Thoracic aorta (tissue), 2 donors: ENCODE measurements at regions not wholly inside any gene's neighbourhood (a gene's known extent, or its start where the extent isn't known, plus 50 kb on each side); places are given as distances from the start of the nearest gene placed in this dataset.

ENCODE experiments used
- ATAC-seq: fragments of 150-250 bp; one replicate; pipeline ENCODE4 v1.8.0; 2017; ENCODE audit warnings: low read depth; ENCODE audit not compliant: insufficient number of reproducible peaks, low FRiP score
- DNase-seq: peaks from one replicate; pipeline ENCODE4 v3.0.0-alpha.2; 2020; ENCODE audit warnings: low spot score
- H3K27ac ChIP-seq, 2 donors: fragments of 200-600 bp; sonication (generic); 1 replicate in 1 of 2; 2 replicates in 1 of 2; pipeline ENCODE4 v1.5.1; 2016; ENCODE audit warnings: mild to moderate bottlenecking in 2 of 2, moderate library complexity in 2 of 2
- H3K27me3 ChIP-seq: fragments of 200-600 bp; sonication (generic); replicated peaks from 2 replicates; pipeline ENCODE4 v1.6.0; 2016; ENCODE audit warnings: mild to moderate bottlenecking; ENCODE audit not compliant: insufficient read depth
- H3K36me3 ChIP-seq: fragments of 200-600 bp; sonication (generic); one replicate; pipeline ENCODE4 v1.5.1; 2016
- H3K4me1 ChIP-seq, 2 donors: fragments of 200-600 bp; sonication (generic); 1 replicate in 1 of 2; 2 replicates in 1 of 2; pipeline versions ENCODE4 v1.5.1 to v1.6.0; 2016; ENCODE audit warnings: low read depth in 2 of 2, mild to moderate bottlenecking in 1 of 2; ENCODE audit not compliant: control insufficient read depth in 1 of 2
- H3K4me3 ChIP-seq: fragments of 200-600 bp; sonication (generic); 2 replicates; pipeline ENCODE4 v1.5.1; 2016; ENCODE audit warnings: mild to moderate bottlenecking
- H3K9me3 ChIP-seq: fragments of 200-600 bp; sonication (generic); 2 replicates; pipeline ENCODE4 v1.5.1; 2016
- TF ChIP-seq, protein P1 (sequence below): fragments of 200-600 bp; sonication (generic); IDR thresholded peaks from one replicate; pipeline ENCODE4 v1.5.1; 2019; ENCODE audit warnings: antibody characterized with exemption

DNA sequence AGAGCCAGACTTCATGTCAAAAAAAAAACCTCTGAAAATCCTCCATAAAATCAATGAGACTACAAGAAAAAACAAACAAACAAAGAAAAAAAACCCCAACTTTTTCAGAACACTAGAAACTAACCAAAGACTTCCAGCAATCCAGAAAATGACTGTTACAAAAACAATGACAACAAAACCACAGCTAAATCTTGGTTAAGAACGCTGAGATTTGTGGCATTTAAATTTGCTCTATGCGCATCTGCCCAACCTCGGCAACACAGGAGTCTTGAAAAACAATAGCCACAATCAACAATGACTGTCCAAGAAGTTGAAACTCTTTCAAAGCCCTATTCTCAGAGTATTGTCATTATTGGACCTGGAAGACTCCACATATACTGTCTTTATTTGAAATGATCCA, 402.4 kb downstream of the ZFHX3 start:
- Histone ChIP-seq H3K27ac (no peak overlapping the region), H3K4me3 (no peak overlapping the region), H3K4me1 (no peaks in the 10 kb centered on the region), H3K27me3 (no peaks in the 10 kb centered on the region), H3K36me3 (no peaks in the 10 kb centered on the region), H3K9me3 (no peaks in the 10 kb centered on the region)
- DNase-seq: no peak
- TF ChIP-seq, protein P1, sequence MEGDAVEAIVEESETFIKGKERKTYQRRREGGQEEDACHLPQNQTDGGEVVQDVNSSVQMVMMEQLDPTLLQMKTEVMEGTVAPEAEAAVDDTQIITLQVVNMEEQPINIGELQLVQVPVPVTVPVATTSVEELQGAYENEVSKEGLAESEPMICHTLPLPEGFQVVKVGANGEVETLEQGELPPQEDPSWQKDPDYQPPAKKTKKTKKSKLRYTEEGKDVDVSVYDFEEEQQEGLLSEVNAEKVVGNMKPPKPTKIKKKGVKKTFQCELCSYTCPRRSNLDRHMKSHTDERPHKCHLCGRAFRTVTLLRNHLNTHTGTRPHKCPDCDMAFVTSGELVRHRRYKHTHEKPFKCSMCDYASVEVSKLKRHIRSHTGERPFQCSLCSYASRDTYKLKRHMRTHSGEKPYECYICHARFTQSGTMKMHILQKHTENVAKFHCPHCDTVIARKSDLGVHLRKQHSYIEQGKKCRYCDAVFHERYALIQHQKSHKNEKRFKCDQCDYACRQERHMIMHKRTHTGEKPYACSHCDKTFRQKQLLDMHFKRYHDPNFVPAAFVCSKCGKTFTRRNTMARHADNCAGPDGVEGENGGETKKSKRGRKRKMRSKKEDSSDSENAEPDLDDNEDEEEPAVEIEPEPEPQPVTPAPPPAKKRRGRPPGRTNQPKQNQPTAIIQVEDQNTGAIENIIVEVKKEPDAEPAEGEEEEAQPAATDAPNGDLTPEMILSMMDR: no peak
- no peak for ATAC-seq

DNA sequence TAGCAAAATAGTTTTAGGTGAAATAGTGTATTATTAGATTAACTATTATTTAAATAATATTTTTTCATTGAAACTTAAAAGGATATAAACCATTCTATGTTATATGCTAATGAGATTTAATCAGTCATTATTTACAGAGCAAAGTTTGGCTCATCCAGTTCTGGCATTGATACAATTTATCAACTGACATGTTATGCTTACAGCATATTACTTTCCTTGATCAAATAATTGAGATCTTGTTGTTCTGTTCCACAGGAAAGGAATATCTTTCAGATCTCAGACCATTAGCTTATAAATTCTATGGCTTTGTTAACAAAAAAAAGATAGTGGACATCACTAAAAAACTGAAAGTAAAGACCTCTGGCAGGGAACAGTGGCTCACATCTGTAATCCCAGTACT, 403.0 kb downstream of the ZFHX3 start:
- Histone ChIP-seq H3K4me1 (no peaks in the 10 kb centered on the region), H3K36me3 (no peaks in the 10 kb centered on the region), H3K27ac (no peak overlapping the region), H3K27me3 (no peaks in the 10 kb centered on the region), H3K4me3 (no peak overlapping the region), H3K9me3 (peaks cover under 1% of the 10 kb centered on the region)
- DNase-seq (no peak), ATAC-seq (no peak)
- TF ChIP-seq, protein P1: no peak

DNA sequence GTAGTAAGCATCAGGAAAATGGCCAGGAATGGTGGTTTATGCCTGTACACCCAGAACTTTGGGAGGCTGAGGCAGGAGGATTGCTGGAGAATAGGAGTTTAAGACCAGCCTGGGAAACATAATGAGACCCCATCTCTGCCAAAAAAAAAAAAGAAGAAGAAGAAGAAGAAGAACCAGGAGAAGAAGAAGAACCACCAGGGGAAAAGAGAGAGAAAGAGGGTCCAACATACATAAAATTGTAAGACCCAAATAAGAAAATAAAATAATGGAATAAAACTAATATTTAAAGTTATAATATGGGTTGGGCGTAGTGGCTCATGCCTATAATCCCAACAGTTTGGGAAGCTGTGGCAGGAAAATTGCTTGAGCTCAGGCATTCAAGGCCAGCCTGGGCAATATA, 408.4 kb downstream of the ZFHX3 start:
- H3K9me3 ChIP-seq: peaks cover 10% of the 10 kb centered on the region
- no peaks in the 10 kb centered on the region for H3K4me1 ChIP-seq
- DNase-seq (no peak), ATAC-seq (no peak)
- TF ChIP-seq, protein P1: no peak
- no peaks in the 10 kb centered on the region for H3K27me3 ChIP-seq
- H3K27ac ChIP-seq: no peak overlapping the region
- H3K4me3 ChIP-seq: no peak overlapping the region
- no peaks in the 10 kb centered on the region for H3K36me3 ChIP-seq

DNA sequence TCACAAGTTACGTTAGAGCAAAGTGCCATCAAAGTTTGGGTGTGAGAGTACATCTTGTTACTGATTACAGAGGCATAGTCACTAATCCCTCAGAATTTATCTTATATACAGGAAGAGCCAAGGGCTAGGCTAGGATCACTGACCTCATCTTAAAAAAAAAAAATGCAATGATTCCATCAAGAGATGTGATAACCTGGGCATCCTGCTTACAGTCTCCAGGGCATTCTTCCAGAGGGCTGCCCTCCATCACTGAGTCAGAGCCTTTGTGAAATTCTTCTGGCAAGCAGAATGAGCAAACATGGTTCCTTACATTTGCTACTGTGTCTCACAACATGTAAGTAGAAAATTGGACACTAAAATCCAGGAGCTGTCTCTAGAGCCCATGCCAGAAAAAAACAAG, 410.6 kb downstream of the ZFHX3 start:
- H3K9me3 ChIP-seq: peaks cover 10% of the 10 kb centered on the region
- TF ChIP-seq, protein P1: no peak
- no peaks in the 10 kb centered on the region for H3K27me3 ChIP-seq
- H3K4me1 ChIP-seq: no peaks in the 10 kb centered on the region
- no peak overlapping the region for H3K27ac ChIP-seq
- no peak overlapping the region for H3K4me3 ChIP-seq
- no peaks in the 10 kb centered on the region for H3K36me3 ChIP-seq
- no peak for ATAC-seq
- no peak for DNase-seq

DNA sequence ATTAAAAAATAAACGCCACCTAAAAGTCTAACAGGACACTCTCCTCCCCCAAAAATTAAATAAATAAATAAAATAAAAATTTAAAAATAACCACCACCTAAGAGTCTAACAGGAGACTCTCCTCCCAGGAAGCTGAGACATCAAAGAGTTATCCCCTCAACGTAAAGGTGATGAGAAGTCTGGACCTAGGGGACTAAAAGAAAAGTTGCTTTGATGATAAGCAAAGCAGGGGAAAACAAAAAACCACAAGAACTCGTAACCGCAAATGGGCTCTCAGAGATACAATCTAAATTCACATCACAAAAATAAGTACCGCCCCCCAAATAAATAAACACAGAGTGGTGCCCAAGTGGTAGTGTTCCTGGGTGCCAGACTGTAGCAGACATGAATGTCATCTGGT, 412.2 kb downstream of the ZFHX3 start:
- Histone ChIP-seq H3K4me1 (no peaks in the 10 kb centered on the region), H3K9me3 (peaks cover 10% of the 10 kb centered on the region), H3K4me3 (no peak overlapping the region), H3K27ac (no peak overlapping the region), H3K36me3 (no peaks in the 10 kb centered on the region), H3K27me3 (no peaks in the 10 kb centered on the region)
- ATAC-seq: no peak
- TF ChIP-seq, protein P1: no peak
- DNase-seq: no peak
